ENCODE measurements at regions not wholly inside any gene's neighbourhood (a gene's known extent, or its start where the extent isn't known, plus 50 kb on each side); places are given as distances from the start of the nearest gene placed in this dataset.
"Not testable (repeated sequence)": the region's sequence is repeated elsewhere in the genome, so short reads cannot be mapped to it uniquely, and the experiment has no call there.

GRCh38 chr18:22700920-22701319 lies 232.2 kb upstream of the RBBP8 start:
- no peak for DNase-seq (ENCODE audit: low read depth)

GRCh38 chr18:22701326-22701725 lies 231.8 kb upstream of the RBBP8 start:
- DNase-seq (ENCODE audit: low read depth) = no peak

- DNase-seq (ENCODE audit: low read depth) = no peak
Observed at GRCh38 chr18:22701795-22702194, 231.3 kb upstream of the RBBP8 start.

GRCh38 chr18:22702806-22703205 lies 230.3 kb upstream of the RBBP8 start:
- no peak for DNase-seq (ENCODE audit: low read depth)

GRCh38 chr18:22703883-22704585 lies 229.1 kb upstream of the RBBP8 start:
- DNase-seq (ENCODE audit: low read depth) = peak; percentile 24

- DNase-seq (ENCODE audit: low read depth) = no peak
Observed at GRCh38 chr18:22704586-22704918, 228.6 kb upstream of the RBBP8 start.

- DNase-seq (ENCODE audit: low read depth) = peak; percentile 48
Observed at GRCh38 chr18:22705328-22705727, 227.8 kb upstream of the RBBP8 start.

GRCh38 chr18:22706025-22706424 lies 227.1 kb upstream of the RBBP8 start:
- not testable (repeated sequence) for DNase-seq (ENCODE audit: low read depth)

- peak; percentile 46 for DNase-seq (ENCODE audit: low read depth)
Observed at GRCh38 chr18:22709288-22710060, 223.7 kb upstream of the RBBP8 start.

GRCh38 chr18:22710673-22711191 lies 222.4 kb upstream of the RBBP8 start:
- DNase-seq (ENCODE audit: low read depth) = no peak

- DNase-seq (ENCODE audit: low read depth) = no peak
Observed at GRCh38 chr18:22711192-22711685, 221.9 kb upstream of the RBBP8 start.

GRCh38 chr18:22713511-22713910 lies 219.6 kb upstream of the RBBP8 start:
- no peak for DNase-seq (ENCODE audit: low read depth)

GRCh38 chr18:22717536-22717935 lies 215.6 kb upstream of the RBBP8 start:
- not testable (repeated sequence) for DNase-seq (ENCODE audit: low read depth)

- no peak for DNase-seq (ENCODE audit: low read depth)
Observed at GRCh38 chr18:22723221-22723620, 209.9 kb upstream of the RBBP8 start.

GRCh38 chr18:22723773-22724172 lies 209.4 kb upstream of the RBBP8 start:
- DNase-seq (ENCODE audit: low read depth) = no peak

- no peak for DNase-seq (ENCODE audit: low read depth)
Observed at GRCh38 chr18:22726469-22726868, 206.7 kb upstream of the RBBP8 start.

GRCh38 chr18:22728016-22728415 lies 205.1 kb upstream of the RBBP8 start:
- no peak for DNase-seq (ENCODE audit: low read depth)

GRCh38 chr18:22728481-22729105 lies 204.5 kb upstream of the RBBP8 start:
- no peak for DNase-seq (ENCODE audit: low read depth)

GRCh38 chr18:22731398-22731797 lies 201.7 kb upstream of the RBBP8 start:
- no peak for DNase-seq (ENCODE audit: low read depth)

- no peak for DNase-seq (ENCODE audit: low read depth)
Observed at GRCh38 chr18:22734105-22734661, 198.9 kb upstream of the RBBP8 start.

GRCh38 chr18:22734791-22735627 lies 198.1 kb upstream of the RBBP8 start:
- no peak for DNase-seq (ENCODE audit: low read depth)

- no peak for DNase-seq (ENCODE audit: low read depth)
Observed at GRCh38 chr18:22737054-22737453, 196.1 kb upstream of the RBBP8 start.
